ENCODE measurements at regions not wholly inside any gene's neighbourhood (a gene's known extent, or its start where the extent isn't known, plus 50 kb on each side); places are given as distances from the start of the nearest gene placed in this dataset.

DNA sequence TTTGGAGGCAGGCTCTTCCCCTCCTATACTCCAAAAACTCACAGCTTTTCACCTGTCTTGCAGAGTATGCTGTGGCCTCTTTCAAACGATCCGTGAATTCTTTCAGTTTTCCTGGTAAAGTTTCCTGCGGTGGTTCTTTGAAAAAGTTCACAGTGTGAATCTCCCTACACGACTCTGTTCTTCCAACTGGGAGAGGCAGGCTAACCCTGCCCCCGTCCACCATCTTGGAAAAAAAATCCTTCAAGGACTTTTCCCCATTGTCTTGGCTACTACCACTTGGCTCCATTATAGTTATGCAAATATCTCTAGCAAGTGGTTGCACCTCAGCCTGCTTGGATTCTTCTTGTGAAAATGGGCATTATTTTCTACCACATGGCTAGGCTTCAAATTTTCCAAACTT is 382.6 kb downstream of the AGTPBP1 start:
- Histone ChIP-seq H3K36me3 (ENCODE audit: insufficient read depth, low read length) (no peaks in the 10 kb centered on the region), H3K27ac (ENCODE audit: low read depth, low read length, poor library complexity, severe bottlenecking) (no peak overlapping the region), H3K9me3 (ENCODE audit: low read length) (no peaks in the 10 kb centered on the region), H3K79me2 (ENCODE audit: insufficient read depth, low read length) (no peaks in the 10 kb centered on the region), H3K4me3 (ENCODE audit: low read depth, low read length, poor library complexity, severe bottlenecking) (no peak overlapping the region), H3K9ac (ENCODE audit: low read length) (no peak overlapping the region), H3K27me3 (ENCODE audit: insufficient read depth, low read length) (no peaks in the 10 kb centered on the region), H2AFZ (ENCODE audit: low read length) (no peak overlapping the region), H3K4me1 (ENCODE audit: insufficient read depth, low read length, severe bottlenecking) (no peaks in the 10 kb centered on the region), H3F3A (ENCODE audit: insufficient read depth, low read length) (no peaks in the 10 kb centered on the region), H3K9me2 (ENCODE audit: low read depth, low read length) (no peaks in the 10 kb centered on the region), H3K4me2 (ENCODE audit: low read length) (no peak overlapping the region), H4K20me1 (ENCODE audit: insufficient read depth, low read length) (no peaks in the 10 kb centered on the region)
- no peak for TF ChIP-seq EZH2 (IDR thresholded peaks at IDR 0.05; ENCODE audit: borderline replicate concordance, low read length)
- TF ChIP-seq, protein P1, sequence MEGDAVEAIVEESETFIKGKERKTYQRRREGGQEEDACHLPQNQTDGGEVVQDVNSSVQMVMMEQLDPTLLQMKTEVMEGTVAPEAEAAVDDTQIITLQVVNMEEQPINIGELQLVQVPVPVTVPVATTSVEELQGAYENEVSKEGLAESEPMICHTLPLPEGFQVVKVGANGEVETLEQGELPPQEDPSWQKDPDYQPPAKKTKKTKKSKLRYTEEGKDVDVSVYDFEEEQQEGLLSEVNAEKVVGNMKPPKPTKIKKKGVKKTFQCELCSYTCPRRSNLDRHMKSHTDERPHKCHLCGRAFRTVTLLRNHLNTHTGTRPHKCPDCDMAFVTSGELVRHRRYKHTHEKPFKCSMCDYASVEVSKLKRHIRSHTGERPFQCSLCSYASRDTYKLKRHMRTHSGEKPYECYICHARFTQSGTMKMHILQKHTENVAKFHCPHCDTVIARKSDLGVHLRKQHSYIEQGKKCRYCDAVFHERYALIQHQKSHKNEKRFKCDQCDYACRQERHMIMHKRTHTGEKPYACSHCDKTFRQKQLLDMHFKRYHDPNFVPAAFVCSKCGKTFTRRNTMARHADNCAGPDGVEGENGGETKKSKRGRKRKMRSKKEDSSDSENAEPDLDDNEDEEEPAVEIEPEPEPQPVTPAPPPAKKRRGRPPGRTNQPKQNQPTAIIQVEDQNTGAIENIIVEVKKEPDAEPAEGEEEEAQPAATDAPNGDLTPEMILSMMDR (IDR thresholded peaks at IDR 0.05; ENCODE audit: low read length) = no peak

DNA sequence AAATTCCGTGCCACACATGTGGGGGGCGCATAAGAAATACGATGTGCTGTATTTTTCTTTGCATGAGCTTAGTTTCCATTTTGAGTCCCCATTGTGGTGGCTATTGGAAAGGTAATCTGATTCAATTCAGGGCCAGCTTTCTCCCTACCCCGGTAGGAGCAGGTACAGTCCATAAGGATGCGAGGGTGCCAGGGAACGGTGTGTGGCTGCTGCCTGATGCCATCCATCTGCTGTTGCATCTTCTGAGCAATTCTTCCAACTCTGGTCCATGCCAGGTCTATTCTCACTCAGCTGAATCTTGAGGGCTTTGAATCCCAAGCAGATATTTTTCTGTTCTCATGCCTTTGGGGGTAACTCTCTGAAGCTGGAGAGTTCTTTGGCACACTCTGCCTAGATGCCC is 392.7 kb downstream of the AGTPBP1 start:
- Histone ChIP-seq H2AFZ (ENCODE audit: low read length) (no peak overlapping the region), H3K27ac (ENCODE audit: low read depth, low read length, poor library complexity, severe bottlenecking) (no peak overlapping the region), H3K79me2 (ENCODE audit: insufficient read depth, low read length) (no peaks in the 10 kb centered on the region), H3K4me3 (ENCODE audit: low read depth, low read length, poor library complexity, severe bottlenecking) (no peak overlapping the region), H3K9ac (ENCODE audit: low read length) (no peak overlapping the region), H3K4me2 (ENCODE audit: low read length) (no peak overlapping the region), H4K20me1 (ENCODE audit: insufficient read depth, low read length) (no peaks in the 10 kb centered on the region), H3K9me3 (ENCODE audit: low read length) (no peaks in the 10 kb centered on the region), H3K4me1 (ENCODE audit: insufficient read depth, low read length, severe bottlenecking) (no peaks in the 10 kb centered on the region), H3K9me2 (ENCODE audit: low read depth, low read length) (no peaks in the 10 kb centered on the region), H3K27me3 (ENCODE audit: insufficient read depth, low read length) (no peaks in the 10 kb centered on the region), H3F3A (ENCODE audit: insufficient read depth, low read length) (no peaks in the 10 kb centered on the region), H3K36me3 (ENCODE audit: insufficient read depth, low read length) (no peaks in the 10 kb centered on the region)
- TF ChIP-seq, protein P1 (IDR thresholded peaks at IDR 0.05; ENCODE audit: low read length) = no peak
- TF ChIP-seq EZH2 (IDR thresholded peaks at IDR 0.05; ENCODE audit: borderline replicate concordance, low read length) = no peak

- Histone ChIP-seq H2AFZ (ENCODE audit: low read length) (no peak overlapping the region), H3K27me3 (ENCODE audit: insufficient read depth, low read length) (no peaks in the 10 kb centered on the region), H3K27ac (ENCODE audit: low read depth, low read length, poor library complexity, severe bottlenecking) (no peak overlapping the region), H3K9me3 (ENCODE audit: low read length) (no peaks in the 10 kb centered on the region), H3F3A (ENCODE audit: insufficient read depth, low read length) (no peaks in the 10 kb centered on the region), H3K79me2 (ENCODE audit: insufficient read depth, low read length) (no peaks in the 10 kb centered on the region), H3K4me1 (ENCODE audit: insufficient read depth, low read length, severe bottlenecking) (no peaks in the 10 kb centered on the region), H4K20me1 (ENCODE audit: insufficient read depth, low read length) (no peaks in the 10 kb centered on the region), H3K9me2 (ENCODE audit: low read depth, low read length) (no peaks in the 10 kb centered on the region), H3K4me3 (ENCODE audit: low read depth, low read length, poor library complexity, severe bottlenecking) (no peak overlapping the region), H3K4me2 (ENCODE audit: low read length) (no peak overlapping the region), H3K36me3 (ENCODE audit: insufficient read depth, low read length) (no peaks in the 10 kb centered on the region), H3K9ac (ENCODE audit: low read length) (no peak overlapping the region)
- no peak for TF ChIP-seq EZH2 (IDR thresholded peaks at IDR 0.05; ENCODE audit: borderline replicate concordance, low read length)
- TF ChIP-seq, protein P1 (IDR thresholded peaks at IDR 0.05; ENCODE audit: low read length) = no peak
Observed at GRCh38 chr9:85347541-85347940, 394.2 kb downstream of the AGTPBP1 start.
